Peyer's patch (tissue), 4 donors: ENCODE measurements at regions not wholly inside any gene's neighbourhood (a gene's known extent, or its start where the extent isn't known, plus 50 kb on each side); places are given as distances from the start of the nearest gene placed in this dataset.

Source experiments
- DNase-seq, 3 donors: peaks; one replicate each; pipeline ENCODE4 v3.0.0-alpha.2; 2017 to 2019
- H3K27ac ChIP-seq, 4 donors: fragments of 200-600 bp; sonication (generic); one replicate each; pipeline ENCODE4 v1.5.1; 2016 to 2019
- H3K27me3 ChIP-seq, 2 donors: fragments of 200-600 bp; sonication (generic); one replicate each; pipeline ENCODE4 v1.5.1; 2019
- H3K36me3 ChIP-seq, 3 donors: fragments of 200-600 bp; sonication (generic); one replicate each; pipeline ENCODE4 v1.5.1; 2016 to 2019
- H3K4me1 ChIP-seq, 4 donors: fragments of 200-600 bp; sonication (generic); one replicate each; pipeline ENCODE4 v1.5.1; 2016 to 2019
- H3K4me3 ChIP-seq, 4 donors: fragments of 200-600 bp; sonication (generic); 1 replicate in 3 of 4; 2 replicates in 1 of 4; pipeline ENCODE4 v1.5.1; 2016 to 2019; ENCODE audit warnings: mild to moderate bottlenecking in 1 of 4
- H3K9me3 ChIP-seq, 4 donors: fragments of 200-600 bp; sonication (generic); one replicate each; pipeline ENCODE4 v1.5.1; 2016 to 2019; ENCODE audit warnings: mild to moderate bottlenecking in 1 of 4
- CTCF ChIP-seq, 6 experiments: fragments of 450-650 bp in 4 of 6; fragments of 200-600 bp in 2 of 6; sonication (generic) in 1 of 6; IDR thresholded peaks; one replicate each; pipeline ENCODE4 v1.5.1; 2017 to 2019; ENCODE audit warnings: antibody characterized with exemption in 6 of 6, mild to moderate bottlenecking in 3 of 6, moderate library complexity in 1 of 6
- POLR2A ChIP-seq, 2 donors: fragments of 450-650 bp; IDR thresholded peaks; one replicate each; pipeline ENCODE4 v1.5.1; 2017; ENCODE audit warnings: antibody characterized with exemption in 2 of 2, mild to moderate bottlenecking in 2 of 2, moderate library complexity in 2 of 2

GRCh38 chr13:80116107-80116506 is 224.8 kb downstream of the SPRY2 start:
- H3K4me1 ChIP-seq = no peaks in the 10 kb centered on the region
- H3K9me3 ChIP-seq = no peaks in the 10 kb centered on the region
- DNase-seq = no peak
- no peak overlapping the region for H3K4me3 ChIP-seq
- no peaks in the 10 kb centered on the region for H3K36me3 ChIP-seq
- TF ChIP-seq POLR2A (IDR thresholded peaks at IDR 0.05) (no peak), CTCF (IDR thresholded peaks at IDR 0.05) (no peak)
- no peaks in the 10 kb centered on the region for H3K27me3 ChIP-seq
- no peak overlapping the region for H3K27ac ChIP-seq

GRCh38 chr13:80115616-80116015 is 225.3 kb downstream of the SPRY2 start:
- Histone ChIP-seq H3K4me3 (no peak overlapping the region), H3K4me1 (no peaks in the 10 kb centered on the region), H3K9me3 (no peaks in the 10 kb centered on the region), H3K36me3 (no peaks in the 10 kb centered on the region), H3K27ac (no peak overlapping the region), H3K27me3 (no peaks in the 10 kb centered on the region)
- TF ChIP-seq CTCF (IDR thresholded peaks at IDR 0.05) = no peak
- DNase-seq = no peak

- TF ChIP-seq POLR2A (IDR thresholded peaks at IDR 0.05) (no peak), CTCF (IDR thresholded peaks at IDR 0.05) (no peak)
- H3K27me3 ChIP-seq = no peaks in the 10 kb centered on the region
- DNase-seq = no peak
- H3K4me1 ChIP-seq = no peaks in the 10 kb centered on the region
- H3K9me3 ChIP-seq = no peaks in the 10 kb centered on the region
- no peaks in the 10 kb centered on the region for H3K36me3 ChIP-seq
- H3K27ac ChIP-seq = no peak overlapping the region
- no peak overlapping the region for H3K4me3 ChIP-seq
Measured at GRCh38 chr13:80113714-80114454, 227.0 kb downstream of the SPRY2 start.

- H3K36me3 ChIP-seq = no peaks in the 10 kb centered on the region
- DNase-seq = no peak
- H3K27me3 ChIP-seq = no peaks in the 10 kb centered on the region
- no peaks in the 10 kb centered on the region for H3K9me3 ChIP-seq
- no peak overlapping the region for H3K27ac ChIP-seq
- no peak overlapping the region for H3K4me3 ChIP-seq
- no peaks in the 10 kb centered on the region for H3K4me1 ChIP-seq
- TF ChIP-seq POLR2A (IDR thresholded peaks at IDR 0.05) = no peak
- no peak for TF ChIP-seq CTCF (IDR thresholded peaks at IDR 0.05)
Measured at GRCh38 chr13:80109303-80109702, 231.6 kb downstream of the SPRY2 start.

- TF ChIP-seq POLR2A (IDR thresholded peaks at IDR 0.05) (no peak), CTCF (IDR thresholded peaks at IDR 0.05) (no peak)
- H3K9me3 ChIP-seq = no peaks in the 10 kb centered on the region
- H3K36me3 ChIP-seq = no peaks in the 10 kb centered on the region
- H3K27ac ChIP-seq = no peak overlapping the region
- DNase-seq = no peak
- no peaks in the 10 kb centered on the region for H3K27me3 ChIP-seq
- H3K4me3 ChIP-seq = no peak overlapping the region
- H3K4me1 ChIP-seq = no peaks in the 10 kb centered on the region
Measured at GRCh38 chr13:80105350-80105749, 235.6 kb downstream of the SPRY2 start.

- DNase-seq = no peak
Measured at GRCh38 chr13:80101040-80101439, 239.9 kb downstream of the SPRY2 start.

More at GRCh38 chr13:80101040-80101439, 239.9 kb downstream of the SPRY2 start:
- H3K27me3 ChIP-seq = no peaks in the 10 kb centered on the region
- H3K4me3 ChIP-seq = no peak overlapping the region
- no peak overlapping the region for H3K27ac ChIP-seq
- no peak for TF ChIP-seq POLR2A (IDR thresholded peaks at IDR 0.05)
- TF ChIP-seq CTCF (IDR thresholded peaks at IDR 0.05) = no peak
- H3K4me1 ChIP-seq = no peaks in the 10 kb centered on the region
- no peaks in the 10 kb centered on the region for H3K36me3 ChIP-seq
- H3K9me3 ChIP-seq = no peaks in the 10 kb centered on the region
